Epidermal melanocyte (primary cell): ENCODE measurements at regions not wholly inside any gene's neighbourhood (a gene's known extent, or its start where the extent isn't known, plus 50 kb on each side); places are given as distances from the start of the nearest gene placed in this dataset.

Experiments used
- DNase-seq: peaks from one replicate; pipeline ENCODE4 v3.0.0; 2011; ENCODE audit warnings: low spot score; ENCODE audit not compliant: insufficient read length

- DNase-seq = no peak
These were observed 67.4 kb downstream of the CYB561 start for GRCh38 chr17:63378411-63379375.

GRCh38 chr17:63379636-63380035 is 66.5 kb downstream of the CYB561 start:
- no peak for DNase-seq

DNA sequence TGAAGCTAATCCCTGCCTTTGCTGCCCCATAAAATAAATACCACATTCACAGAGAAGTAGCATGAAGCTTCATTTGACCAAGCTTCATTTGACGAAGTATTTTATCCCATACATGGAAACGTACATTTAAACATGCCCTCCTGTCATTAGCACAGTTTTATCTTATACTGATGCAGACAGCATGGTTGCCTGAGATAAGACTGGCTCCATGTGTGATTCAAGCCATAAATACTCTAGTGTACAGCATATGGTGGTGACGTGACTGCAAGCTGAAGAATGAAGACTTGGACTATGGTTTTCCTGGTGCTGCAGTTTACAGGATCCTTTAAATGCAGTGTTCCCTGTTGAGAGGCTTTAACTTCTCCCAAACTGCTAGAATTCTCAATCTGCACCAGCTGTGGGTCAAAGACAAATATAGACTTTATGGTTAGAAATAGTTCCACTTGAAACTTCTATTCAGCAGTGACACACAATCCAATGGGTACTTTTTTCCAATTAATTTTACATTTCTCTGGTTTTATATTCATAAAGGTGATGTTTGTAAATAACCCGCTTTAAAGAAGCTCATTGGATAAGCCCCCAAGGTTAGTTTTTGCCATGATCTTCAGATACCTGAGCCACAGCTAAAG is 64.9 kb downstream of the CYB561 start:
- no peak for DNase-seq

DNA sequence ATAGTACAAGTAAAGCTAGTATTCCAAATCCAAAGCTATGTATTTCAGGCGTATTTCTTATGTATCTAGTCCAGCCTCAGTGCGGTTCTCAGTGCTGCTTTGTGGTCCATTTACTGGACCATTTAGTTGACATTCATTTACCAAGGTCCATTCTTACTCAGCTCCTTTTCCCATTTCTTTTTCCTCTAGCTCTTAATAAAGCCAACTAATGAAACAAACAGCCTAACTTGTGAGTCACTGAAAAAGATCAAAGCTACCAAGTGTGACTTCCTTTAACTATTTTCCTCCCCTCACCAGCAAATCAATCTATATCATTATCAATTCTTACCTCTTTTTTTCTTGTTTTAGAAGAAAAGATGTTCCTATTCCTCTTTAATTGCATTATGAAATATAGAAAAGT is 64.0 kb downstream of the CYB561 start:
- DNase-seq = no peak
